Naive thymus-derived CD8-positive, alpha-beta T cell (primary cell): ENCODE measurements at regions not wholly inside any gene's neighbourhood (a gene's known extent, or its start where the extent isn't known, plus 50 kb on each side); places are given as distances from the start of the nearest gene placed in this dataset.
A peak's percentile ranks its signal among the peaks of the same experiment; 100 is the strongest.
"Not testable (repeated sequence)": the region's sequence is repeated elsewhere in the genome, so short reads cannot be mapped to it uniquely, and the experiment has no call there.

Source experiments
- ATAC-seq, 2 donors: fragments of 150-1000 bp; cut with Tn5 transposase in 1 of 2; sonication (Bioruptor Pico), chemical (Tn5 transposase) in 1 of 2; 1 replicate in 1 of 2; 2 replicates in 1 of 2; pipeline ENCODE4 v1.10.0; 2021; ENCODE audit warnings: mild to moderate bottlenecking in 2 of 2, moderate library complexity in 2 of 2
- POLR2A ChIA-PET: fragments of 350-600 bp; sonication (Branson Sonifier 250); formaldehyde crosslinking; loops from one replicate; lab custom pipeline; 2021; ENCODE audit warnings: antibody characterized with exemption; lab: Charles Lee
- DNase-seq, 10 donors: peaks; one replicate each; pipeline versions ENCODE4 v3.0.0 to v3.0.0-alpha.2; 2020 to 2022
- H3K27ac Mint-ChIP-seq, 10 donors: one replicate each; pipeline ENCODE4 v1.8.0; 2020 to 2022; ENCODE audit warnings: mild to moderate bottlenecking in 10 of 10, mixed read lengths in 10 of 10, moderate library complexity in 4 of 10, inconsistent platforms in 1 of 10
- H3K27me3 Mint-ChIP-seq, 5 donors: one replicate each; pipeline ENCODE4 v1.8.0; 2021 to 2022; ENCODE audit warnings: mixed read lengths in 5 of 5
- H3K36me3 Mint-ChIP-seq, 3 donors: one replicate each; pipeline ENCODE4 v1.8.0; 2020 to 2022; ENCODE audit warnings: mixed read lengths in 3 of 3, mild to moderate bottlenecking in 2 of 3, inconsistent platforms in 1 of 3
- H3K4me1 Mint-ChIP-seq, 4 donors: one replicate each; pipeline ENCODE4 v1.8.0; 2021 to 2022; ENCODE audit warnings: mixed read lengths in 4 of 4
- H3K4me3 Mint-ChIP-seq, 10 donors: one replicate each; pipeline ENCODE4 v1.8.0; 2020 to 2022; ENCODE audit warnings: mild to moderate bottlenecking in 10 of 10, mixed read lengths in 10 of 10, moderate library complexity in 6 of 10, inconsistent platforms in 1 of 10
- H3K9me3 Mint-ChIP-seq, 9 donors: one replicate each; pipeline ENCODE4 v1.8.0; 2020 to 2022; ENCODE audit warnings: mixed read lengths in 9 of 9, mild to moderate bottlenecking in 3 of 9, inconsistent platforms in 1 of 9, moderate library complexity in 1 of 9

DNA sequence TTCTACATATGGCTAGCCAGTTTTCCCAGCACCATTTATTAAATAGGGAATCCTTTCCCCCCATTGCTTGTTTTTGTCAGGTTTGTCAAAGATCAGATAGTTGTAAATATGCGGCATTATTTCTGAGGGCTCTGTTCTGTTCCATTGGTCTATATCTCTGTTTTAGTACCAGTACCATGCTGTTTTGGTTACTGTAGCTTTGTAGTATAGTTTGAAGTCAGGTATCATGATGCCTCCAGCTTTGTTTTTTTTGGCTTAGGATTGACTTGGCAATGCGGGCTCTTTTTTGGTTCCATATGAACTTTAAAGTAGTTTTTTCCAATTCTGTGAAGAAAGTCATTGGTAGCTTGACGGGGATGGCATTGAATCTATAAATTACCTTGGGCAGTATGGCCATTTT, 60.0 kb upstream of the GPC3 start:
- H3K27me3 Mint-ChIP-seq, DNase-seq, ATAC-seq, H3K4me3 Mint-ChIP-seq, H3K4me1 Mint-ChIP-seq, H3K27ac Mint-ChIP-seq, POLR2A ChIA-PET, H3K36me3 Mint-ChIP-seq: not testable (repeated sequence)
- peaks cover 0 to 17% (median 0%) of the 10 kb centered on the region in 9 donors for H3K9me3 Mint-ChIP-seq

DNA sequence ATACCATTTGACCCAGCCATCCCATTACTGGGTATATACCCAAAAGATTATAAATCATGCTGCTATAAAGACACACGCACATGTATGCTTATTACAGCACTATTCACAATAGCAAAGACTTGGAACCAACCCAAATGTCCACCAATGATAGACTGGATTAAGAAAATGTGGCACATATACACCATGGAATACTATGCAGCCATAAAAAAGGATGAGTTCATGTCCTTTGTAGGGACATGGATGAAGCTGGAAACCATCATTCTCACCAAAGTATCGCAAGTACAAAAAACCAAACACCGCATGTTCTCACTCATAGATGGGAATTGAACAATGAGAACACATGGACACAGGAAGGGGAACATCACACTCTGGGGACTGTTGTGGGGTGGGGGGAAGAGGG, 81.7 kb upstream of the GPC3 start:
- H3K27ac Mint-ChIP-seq, H3K4me3 Mint-ChIP-seq, DNase-seq, H3K9me3 Mint-ChIP-seq, H3K36me3 Mint-ChIP-seq, ATAC-seq, H3K27me3 Mint-ChIP-seq, H3K4me1 Mint-ChIP-seq, POLR2A ChIA-PET: not testable (repeated sequence)

DNA sequence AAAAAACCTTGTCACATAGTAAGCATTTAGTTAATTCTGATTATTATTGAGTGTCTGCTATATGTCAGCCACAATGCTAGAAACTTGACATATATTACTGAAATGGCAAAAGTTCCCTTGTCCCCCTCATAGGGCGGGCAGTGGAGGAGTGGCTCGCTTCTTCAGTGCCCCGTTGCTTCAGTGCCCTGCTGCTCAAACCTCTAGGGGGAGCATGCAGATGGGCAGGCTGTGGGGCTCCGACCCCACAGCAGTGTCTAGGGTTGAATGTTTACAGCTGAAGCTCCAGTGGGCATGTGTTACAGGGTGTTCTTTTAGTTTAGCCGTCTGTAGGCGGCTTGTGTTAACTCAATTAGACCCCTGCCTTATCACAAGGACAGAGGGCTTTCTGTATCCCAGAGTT, 86.5 kb upstream of the GPC3 start:
- DNase-seq, H3K4me1 Mint-ChIP-seq, POLR2A ChIA-PET, H3K4me3 Mint-ChIP-seq, H3K27ac Mint-ChIP-seq, H3K9me3 Mint-ChIP-seq, H3K27me3 Mint-ChIP-seq, ATAC-seq, H3K36me3 Mint-ChIP-seq: not testable (repeated sequence)

DNA sequence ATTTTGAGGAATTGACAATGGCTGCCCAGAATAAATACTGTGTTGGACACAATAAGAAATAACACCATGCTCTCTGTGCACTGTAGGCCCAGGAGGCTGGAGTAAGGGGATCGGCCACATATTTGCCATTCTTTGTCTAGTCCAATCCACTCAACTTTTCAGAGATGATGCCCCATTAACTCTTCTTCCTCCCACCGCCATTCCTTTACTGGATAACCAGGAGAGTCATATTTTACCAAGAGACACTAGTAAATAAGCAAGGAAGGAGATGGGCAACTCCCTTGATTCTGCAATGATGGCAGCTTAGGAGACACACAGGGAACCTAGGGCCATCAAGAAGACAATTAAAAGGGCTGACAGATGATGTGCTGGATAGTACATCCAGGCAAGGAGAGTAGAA, 87.9 kb upstream of the GPC3 start:
- POLR2A ChIA-PET: no interaction called here
- DNase-seq: no peak
- Mint-ChIP-seq H3K36me3 (no peaks in the 10 kb centered on the region), H3K4me1 (peaks cover 0 to 2% (median 0%) of the 10 kb centered on the region in 4 donors), H3K4me3 (no peak overlapping the region), H3K27ac (peak overlapping the region in 1 of 10 donors; percentile 8), H3K9me3 (no peaks in the 10 kb centered on the region), H3K27me3 (peaks cover 0 to 6% (median 0%) of the 10 kb centered on the region in 5 donors)
- ATAC-seq: no peak

DNA sequence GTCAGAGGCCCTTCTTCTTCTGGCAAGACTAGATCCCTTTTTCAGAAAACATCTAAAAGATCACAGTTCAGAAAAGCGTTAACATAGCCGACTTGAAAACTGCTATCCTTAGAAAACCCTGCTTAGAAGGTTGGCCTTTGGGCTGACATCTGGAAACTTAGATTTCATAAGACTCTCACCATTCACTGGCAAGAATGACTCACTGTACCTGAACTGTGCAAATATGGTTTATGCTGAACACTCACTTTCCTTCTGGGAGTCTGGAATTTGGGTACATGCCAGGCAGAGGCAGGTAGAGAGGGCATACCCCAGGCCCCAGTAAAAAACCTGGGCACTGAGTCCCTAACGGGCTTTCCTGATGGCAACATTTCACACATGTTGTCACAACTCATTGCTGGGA, 88.8 kb upstream of the GPC3 start:
- no peak for ATAC-seq
- no peak overlapping the region for H3K27ac Mint-ChIP-seq

DNA sequence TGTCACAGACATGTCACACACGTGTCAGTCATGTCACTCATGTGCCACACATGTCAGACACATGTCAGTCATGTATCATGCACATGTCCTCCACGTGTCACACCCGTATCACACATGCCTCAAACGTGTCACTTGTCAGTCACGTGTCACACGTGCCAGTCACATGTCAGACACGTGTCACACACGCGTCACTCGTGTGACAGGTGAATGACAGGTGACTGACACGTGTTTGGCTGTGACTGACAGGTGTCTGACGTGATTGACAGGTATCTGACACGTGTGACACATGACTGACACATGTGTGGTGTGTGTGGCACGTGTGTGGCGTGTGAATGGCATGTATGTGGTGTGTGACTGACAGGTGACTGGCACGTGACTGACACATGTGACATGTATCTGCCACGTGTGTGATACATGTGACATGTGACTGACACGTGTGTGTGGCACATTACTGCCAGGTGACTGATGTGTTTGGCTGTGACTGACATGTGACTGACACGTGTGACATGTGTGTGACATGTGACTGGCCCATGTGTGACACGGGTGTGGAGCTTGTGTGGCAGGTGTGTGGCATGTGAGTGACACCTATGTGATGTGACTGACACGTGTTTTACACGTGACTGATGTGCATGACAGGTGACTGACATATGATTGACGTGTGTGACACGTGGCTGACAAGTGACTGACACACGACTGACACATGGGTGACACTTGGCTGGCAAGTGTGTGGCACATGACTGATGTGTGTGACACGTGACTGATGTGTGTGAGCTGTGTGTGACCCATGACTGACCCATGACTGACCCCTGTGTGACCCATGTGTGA, 90.7 kb upstream of the GPC3 start:
- ATAC-seq (no peak), DNase-seq (no peak)
- POLR2A ChIA-PET: no interaction called here
- H3K9me3 Mint-ChIP-seq: peaks cover 0 to 13% (median 0%) of the 10 kb centered on the region in 9 donors
- no peak overlapping the region for H3K27ac Mint-ChIP-seq
- H3K4me1 Mint-ChIP-seq: peaks cover 0 to 1% (median 0%) of the 10 kb centered on the region in 4 donors
- H3K4me3 Mint-ChIP-seq: no peak overlapping the region
- H3K27me3 Mint-ChIP-seq: peaks cover 0 to 8% (median 3%) of the 10 kb centered on the region in 5 donors
- peaks cover 0 to 6% (median 0%) of the 10 kb centered on the region in 3 donors for H3K36me3 Mint-ChIP-seq

More for the DNA sequence above, 88.8 kb upstream of the GPC3 start:
- Mint-ChIP-seq H3K27me3 (peaks cover 0 to 8% (median 0%) of the 10 kb centered on the region in 5 donors), H3K4me1 (peaks cover 0 to 2% (median 0%) of the 10 kb centered on the region in 4 donors), H3K36me3 (peaks cover 0 to 5% (median 0%) of the 10 kb centered on the region in 3 donors), H3K4me3 (no peak overlapping the region), H3K9me3 (peaks cover 0 to 4% (median 0%) of the 10 kb centered on the region in 9 donors)
- no peak for DNase-seq
- POLR2A ChIA-PET: no interaction called here

DNA sequence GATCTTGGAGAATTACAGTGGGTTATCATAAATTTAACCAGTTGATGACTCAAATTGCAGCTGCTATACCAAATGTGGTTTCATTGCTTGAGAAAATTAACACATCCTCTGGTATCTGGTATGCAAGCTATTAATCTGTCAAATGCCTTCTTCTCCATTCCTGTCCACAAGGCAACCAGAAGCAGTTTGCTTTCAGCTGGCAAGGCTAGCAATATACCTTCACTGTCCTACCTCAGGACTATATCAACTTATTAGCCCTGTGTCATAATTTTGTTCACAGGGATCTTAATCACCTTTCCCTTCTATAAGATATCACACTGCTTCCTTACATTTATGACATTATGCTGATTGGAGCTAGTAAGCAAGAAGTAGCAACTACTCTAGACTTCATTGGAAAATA, 110.0 kb upstream of the GPC3 start:
- POLR2A ChIA-PET: no interaction called here
- Mint-ChIP-seq H3K4me3 (no peak overlapping the region), H3K4me1 (no peaks in the 10 kb centered on the region), H3K27me3 (no peaks in the 10 kb centered on the region), H3K27ac (no peak overlapping the region), H3K36me3 (peaks cover 0 to 5% (median 0%) of the 10 kb centered on the region in 3 donors), H3K9me3 (peaks cover 0 to 5% (median 0%) of the 10 kb centered on the region in 9 donors)
- DNase-seq (no peak), ATAC-seq (no peak)

DNA sequence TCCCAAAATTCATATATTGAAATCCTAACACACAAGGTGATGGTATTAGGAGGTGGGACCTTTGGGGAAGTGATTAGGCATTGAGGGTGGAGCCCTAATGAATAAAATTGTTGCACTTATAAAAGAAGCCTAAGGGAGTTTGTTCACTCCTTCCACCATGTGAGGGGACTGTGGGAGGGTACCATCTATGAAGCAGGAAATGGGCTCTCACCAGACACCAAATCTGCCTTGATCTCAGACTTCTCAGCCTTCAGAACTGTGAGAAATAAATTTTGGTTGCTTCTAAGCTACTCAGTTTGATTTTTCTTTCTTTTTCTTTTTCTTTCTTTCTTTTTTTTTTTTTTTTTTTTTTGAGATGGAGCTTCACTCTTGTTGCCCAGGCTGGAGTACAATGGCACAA, 116.2 kb upstream of the GPC3 start:
- DNase-seq (peak in 2 of 10 donors; percentile 4 to 9), ATAC-seq (peak in 1 of 2 donors; percentile 53)
- peak overlapping the region in 2 of 10 donors; percentile 29 to 52 for H3K27ac Mint-ChIP-seq
- peaks cover 2 to 7% (median 3%) of the 10 kb centered on the region in 4 donors for H3K4me1 Mint-ChIP-seq
- POLR2A ChIA-PET: no interaction called here
- no peaks in the 10 kb centered on the region for H3K27me3 Mint-ChIP-seq
- H3K9me3 Mint-ChIP-seq: peaks cover 0 to 9% (median 0%) of the 10 kb centered on the region in 9 donors
- H3K4me3 Mint-ChIP-seq: no peak overlapping the region
- peaks cover 0 to 7% (median 0%) of the 10 kb centered on the region in 3 donors for H3K36me3 Mint-ChIP-seq

DNA sequence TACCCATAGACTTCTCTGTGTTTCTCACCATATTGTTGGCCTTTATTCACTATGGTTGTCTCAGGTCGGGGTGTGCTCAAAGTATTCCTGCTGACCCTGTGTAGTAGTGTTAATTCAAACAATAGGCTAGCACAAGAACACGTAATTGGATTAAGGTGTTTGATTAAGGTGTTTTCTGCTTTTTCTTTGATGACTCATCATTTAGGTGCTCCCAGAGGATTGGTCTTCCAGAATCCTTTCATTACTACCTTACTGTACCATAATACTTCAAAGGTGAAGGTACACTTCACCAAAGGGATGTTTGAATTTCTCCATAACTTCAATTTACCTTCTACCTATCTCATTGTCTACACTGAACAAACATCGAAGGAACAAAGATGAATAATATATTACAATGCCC, 121.7 kb upstream of the CCDC160 start:
- POLR2A ChIA-PET: no interaction called here
- no peaks in the 10 kb centered on the region for H3K4me1 Mint-ChIP-seq

DNA sequence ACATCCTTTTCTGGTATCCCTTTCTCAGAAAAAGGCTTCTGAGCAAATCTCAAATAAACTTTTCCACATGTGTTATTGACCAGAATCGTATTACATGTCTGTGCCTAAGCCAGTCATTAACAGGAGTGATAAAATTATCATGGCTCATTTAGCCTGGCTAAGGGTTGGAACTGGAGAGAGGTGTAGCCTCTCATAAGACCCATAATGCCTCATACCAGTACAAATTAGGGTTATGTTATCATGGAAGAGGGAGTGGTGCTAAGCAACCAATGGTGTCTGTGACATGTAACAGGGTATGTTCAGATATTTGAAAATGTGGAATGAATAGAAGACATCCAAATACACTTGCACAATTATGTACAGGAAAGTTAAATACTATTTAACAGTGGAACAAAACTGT, 99.6 kb upstream of the CCDC160 start:
- ATAC-seq (no peak), DNase-seq (no peak)
- H3K9me3 Mint-ChIP-seq: no peaks in the 10 kb centered on the region
- no peaks in the 10 kb centered on the region for H3K4me1 Mint-ChIP-seq
- no peaks in the 10 kb centered on the region for H3K36me3 Mint-ChIP-seq
- peaks cover 0 to 3% (median 0%) of the 10 kb centered on the region in 5 donors for H3K27me3 Mint-ChIP-seq
- H3K27ac Mint-ChIP-seq: no peak overlapping the region
- POLR2A ChIA-PET: no interaction called here
- H3K4me3 Mint-ChIP-seq: no peak overlapping the region

More for the DNA sequence above, 121.7 kb upstream of the CCDC160 start:
- no peak for DNase-seq
- Mint-ChIP-seq H3K27me3 (peaks cover 0 to 6% (median 2%) of the 10 kb centered on the region in 5 donors), H3K9me3 (peaks cover 0 to 8% (median 0%) of the 10 kb centered on the region in 9 donors), H3K27ac (no peak overlapping the region), H3K36me3 (no peaks in the 10 kb centered on the region), H3K4me3 (no peak overlapping the region)
- no peak for ATAC-seq

DNA sequence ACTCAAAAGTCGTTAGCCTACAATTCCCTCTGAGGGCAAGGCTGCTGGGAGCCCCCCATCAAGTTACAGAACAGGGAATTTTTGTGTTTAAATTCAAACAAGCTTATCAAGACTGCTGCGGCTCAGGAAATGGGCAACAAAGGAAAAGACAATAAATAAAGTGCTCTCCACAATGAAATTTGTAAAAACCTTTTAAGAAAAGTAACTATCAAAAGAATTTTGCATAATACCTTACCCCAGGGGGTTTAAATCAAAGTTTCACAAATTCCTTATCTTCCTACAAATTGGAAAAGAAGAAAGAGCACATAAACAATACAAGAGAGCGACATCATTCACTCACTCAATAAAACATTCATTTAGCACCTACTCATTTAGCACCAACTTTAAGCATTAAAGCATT, 97.9 kb upstream of the CCDC160 start:
- Mint-ChIP-seq H3K27me3 (peaks cover 0 to 3% (median 0%) of the 10 kb centered on the region in 5 donors), H3K4me1 (peaks cover 0 to 1% (median 0%) of the 10 kb centered on the region in 4 donors), H3K9me3 (no peaks in the 10 kb centered on the region), H3K4me3 (no peak overlapping the region), H3K27ac (no peak overlapping the region), H3K36me3 (no peaks in the 10 kb centered on the region)
- DNase-seq: no peak
- no peak for ATAC-seq
- POLR2A ChIA-PET: no interaction called here

DNA sequence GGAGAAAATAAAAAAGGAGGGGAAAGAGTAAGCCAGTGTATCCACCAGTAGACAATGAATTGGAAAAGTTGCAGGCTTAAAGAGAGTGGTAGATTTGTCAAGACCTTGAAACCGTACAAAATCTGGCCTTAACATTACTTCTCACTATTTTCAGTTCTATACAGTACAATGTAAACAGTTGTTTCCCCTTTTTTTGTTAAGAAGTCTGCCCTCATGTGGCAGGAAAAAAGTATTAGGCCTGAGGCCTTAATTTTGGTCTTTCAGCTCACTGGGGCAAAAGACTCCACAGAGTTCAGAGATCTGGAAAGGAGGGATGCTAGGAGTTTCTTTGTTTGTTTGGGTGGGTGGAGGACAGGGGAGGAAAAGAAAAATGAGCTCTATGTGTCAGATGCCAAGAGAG, 92.8 kb upstream of the CCDC160 start:
- POLR2A ChIA-PET: no interaction called here
- DNase-seq: peak in 1 of 10 donors; percentile 9

DNA sequence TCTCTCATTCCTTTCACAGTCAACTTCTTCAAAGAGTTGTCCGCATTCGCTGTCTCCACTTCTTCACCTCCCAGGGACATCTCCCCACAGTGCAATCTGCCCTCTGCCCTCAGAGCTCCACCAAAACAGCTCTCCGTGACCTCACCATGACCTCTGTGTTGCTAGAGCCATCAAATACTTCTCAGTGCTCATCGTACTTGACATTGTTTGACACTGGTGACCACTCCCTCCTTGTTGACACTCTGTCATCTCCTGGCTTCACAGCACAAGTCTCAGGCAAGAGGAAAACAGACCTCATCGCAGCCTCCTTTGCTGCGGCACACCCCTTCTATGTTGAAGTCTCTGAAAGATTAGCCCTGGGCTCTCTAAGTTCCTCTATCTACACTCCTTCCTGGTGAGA, 90.5 kb upstream of the CCDC160 start:
- H3K36me3 Mint-ChIP-seq: no peaks in the 10 kb centered on the region
- peaks cover 0 to 5% (median 1%) of the 10 kb centered on the region in 4 donors for H3K4me1 Mint-ChIP-seq
- H3K27ac Mint-ChIP-seq: no peak overlapping the region
- DNase-seq: no peak
- H3K9me3 Mint-ChIP-seq: no peaks in the 10 kb centered on the region
- no peaks in the 10 kb centered on the region for H3K27me3 Mint-ChIP-seq
- H3K4me3 Mint-ChIP-seq: no peak overlapping the region
- POLR2A ChIA-PET: no interaction called here
- peak in 1 of 2 donors; percentile 18 for ATAC-seq

More for the DNA sequence above, 92.8 kb upstream of the CCDC160 start:
- peaks cover 0 to 5% (median 1%) of the 10 kb centered on the region in 4 donors for H3K4me1 Mint-ChIP-seq
- ATAC-seq: no peak
- H3K4me3 Mint-ChIP-seq: no peak overlapping the region
- no peaks in the 10 kb centered on the region for H3K9me3 Mint-ChIP-seq
- H3K36me3 Mint-ChIP-seq: no peaks in the 10 kb centered on the region
- peaks cover 0 to 1% (median 0%) of the 10 kb centered on the region in 5 donors for H3K27me3 Mint-ChIP-seq
- H3K27ac Mint-ChIP-seq: no peak overlapping the region
